ENCODE measurements at regions not wholly inside any gene's neighbourhood (a gene's known extent, or its start where the extent isn't known, plus 50 kb on each side); places are given as distances from the start of the nearest gene placed in this dataset.

GRCh38 chr21:28220680-28221079 is 772.0 kb downstream of the LTN1 start:
- TF ChIP-seq CTCF (IDR thresholded peaks at IDR 0.05; ENCODE audit: insufficient read depth, low read depth, low read length, missing control alignments) = no peak
- no peak overlapping the region for H3K4me3 ChIP-seq (ENCODE audit: low read length)
- DNase-seq (ENCODE audit: low read depth) = no peak

- TF ChIP-seq CTCF (IDR thresholded peaks at IDR 0.05; ENCODE audit: insufficient read depth, low read depth, low read length, missing control alignments) = no peak
- peak; percentile 47 for DNase-seq (ENCODE audit: low read depth)
- no peak overlapping the region for H3K4me3 ChIP-seq (ENCODE audit: low read length)
Measured at GRCh38 chr21:28216976-28217523, 775.6 kb downstream of the LTN1 start.

- DNase-seq (ENCODE audit: low read depth) = peak; percentile 95
- TF ChIP-seq CTCF (IDR thresholded peaks at IDR 0.05; ENCODE audit: insufficient read depth, low read depth, low read length, missing control alignments) = no peak
- no peak overlapping the region for H3K4me3 ChIP-seq (ENCODE audit: low read length)
Measured at GRCh38 chr21:28215214-28215954, 777.3 kb downstream of the LTN1 start.

- no peak for TF ChIP-seq CTCF (IDR thresholded peaks at IDR 0.05; ENCODE audit: insufficient read depth, low read depth, low read length, missing control alignments)
- DNase-seq (ENCODE audit: low read depth) = no peak
- no peak overlapping the region for H3K4me3 ChIP-seq (ENCODE audit: low read length)
Measured at GRCh38 chr21:28214786-28215185, 777.9 kb downstream of the LTN1 start.

GRCh38 chr21:28213261-28213660 is 779.4 kb downstream of the LTN1 start:
- DNase-seq (ENCODE audit: low read depth) = no peak
- no peak for TF ChIP-seq CTCF (IDR thresholded peaks at IDR 0.05; ENCODE audit: insufficient read depth, low read depth, low read length, missing control alignments)
- no peak overlapping the region for H3K4me3 ChIP-seq (ENCODE audit: low read length)

- H3K4me3 ChIP-seq (ENCODE audit: low read length) = no peak overlapping the region
- no peak for DNase-seq (ENCODE audit: low read depth)
- no peak for TF ChIP-seq CTCF (IDR thresholded peaks at IDR 0.05; ENCODE audit: insufficient read depth, low read depth, low read length, missing control alignments)
Measured at GRCh38 chr21:28212061-28212460, 780.6 kb downstream of the LTN1 start.
